SKM-1 (cell line): ENCODE measurements at regions not wholly inside any gene's neighbourhood (a gene's known extent, or its start where the extent isn't known, plus 50 kb on each side); places are given as distances from the start of the nearest gene placed in this dataset.
A peak's percentile ranks its signal among the peaks of the same experiment; 100 is the strongest.

Experiments used
- DNase-seq: peaks from one replicate; lab custom pipeline; 2025; ENCODE audit not compliant: unreplicated experiment; lab: John Stamatoyannopoulos, UW

DNA sequence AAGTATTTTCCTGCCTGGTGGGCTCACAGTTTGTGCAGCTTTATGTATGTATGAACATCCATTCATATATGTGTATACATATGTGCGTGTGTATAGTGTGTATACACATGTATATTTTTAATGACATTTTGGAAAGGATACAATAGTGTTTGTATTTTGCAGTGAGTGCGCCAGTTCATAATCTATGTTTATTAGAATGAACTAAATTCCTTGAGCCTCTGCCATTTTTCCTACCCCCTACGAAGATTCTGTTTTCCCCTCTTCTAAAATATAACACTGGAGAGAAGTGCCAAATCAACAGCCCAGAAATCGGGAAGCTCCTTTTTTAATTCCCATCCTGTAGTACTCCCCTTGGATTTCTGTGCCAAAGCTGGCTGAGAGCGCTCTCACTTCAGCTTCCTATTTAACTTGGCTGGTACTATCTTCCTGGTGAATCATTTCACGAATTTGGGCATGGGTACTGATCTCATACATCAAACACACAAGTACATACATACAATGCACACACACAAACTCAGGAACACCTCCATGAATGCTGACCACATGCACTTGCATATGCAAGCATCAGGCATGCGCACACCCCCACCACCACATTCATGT is 578.4 kb upstream of the WWC1 start:
- no peak for DNase-seq

DNA sequence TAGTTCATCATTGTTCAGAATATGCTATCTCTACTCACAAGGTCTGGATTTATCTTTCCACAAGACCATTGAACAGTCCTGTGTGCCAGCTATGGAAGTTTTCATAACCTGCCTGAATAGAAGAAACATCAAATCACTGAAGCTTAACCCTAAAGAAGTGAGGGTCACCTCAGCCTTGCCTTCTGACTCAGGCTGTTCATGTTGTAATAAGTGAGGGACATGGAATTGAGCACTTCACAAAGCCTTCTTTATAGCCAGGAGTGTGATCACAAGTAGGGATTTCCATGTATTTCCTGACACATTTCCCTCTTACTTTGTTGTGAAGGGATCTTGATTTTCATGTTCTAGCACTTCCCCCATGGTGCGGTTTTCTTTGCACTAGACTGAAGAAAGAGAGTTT is 577.5 kb upstream of the WWC1 start:
- no peak for DNase-seq

GRCh38 chr5:167716126-167716775 is 575.2 kb upstream of the WWC1 start:
- no peak for DNase-seq

DNA sequence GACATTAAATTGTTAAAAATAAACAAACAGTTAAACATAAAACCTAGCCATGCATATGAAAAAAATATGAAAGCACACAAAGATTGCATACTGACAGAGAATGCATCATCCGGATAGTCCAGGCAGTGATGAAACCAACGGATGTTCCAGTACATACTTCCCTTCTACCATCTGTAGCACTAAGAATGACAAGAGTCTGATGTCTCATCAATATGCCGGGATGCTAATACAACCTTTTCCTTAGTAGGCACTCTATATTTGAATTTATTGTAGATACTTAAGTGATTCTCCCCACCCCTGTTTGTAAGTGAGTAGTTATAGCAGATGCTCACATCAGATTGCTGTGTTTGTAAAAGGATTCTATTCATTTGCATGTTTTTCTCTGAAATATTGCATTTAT is 571.2 kb upstream of the WWC1 start:
- no peak for DNase-seq

DNA sequence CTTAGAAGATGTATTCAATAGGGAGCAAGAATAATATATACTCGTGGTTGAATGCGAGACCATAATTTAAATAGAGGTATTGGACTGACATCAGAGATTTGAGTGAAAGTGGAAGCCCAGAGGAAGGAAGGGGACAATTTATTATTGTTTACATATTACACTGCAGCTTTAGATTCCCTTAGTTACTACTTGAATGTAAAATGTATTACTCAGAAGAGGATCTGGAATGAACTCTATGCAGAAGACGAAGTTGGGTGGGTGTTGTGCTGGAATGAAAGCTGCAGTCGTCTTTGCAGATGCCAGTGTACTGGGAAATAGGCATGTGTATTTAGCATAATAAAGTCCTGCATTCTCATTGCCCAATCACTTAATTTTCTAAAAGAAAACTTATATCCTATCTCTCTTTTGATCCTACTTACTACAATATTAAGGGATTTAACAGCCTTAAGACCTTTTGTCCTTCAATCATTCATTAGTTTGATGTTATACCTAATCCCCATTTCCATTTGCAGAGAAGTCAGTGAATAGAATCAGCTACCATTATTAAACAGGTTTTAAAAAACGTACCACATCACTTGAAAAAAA is 570.7 kb upstream of the WWC1 start:
- no peak for DNase-seq

DNA sequence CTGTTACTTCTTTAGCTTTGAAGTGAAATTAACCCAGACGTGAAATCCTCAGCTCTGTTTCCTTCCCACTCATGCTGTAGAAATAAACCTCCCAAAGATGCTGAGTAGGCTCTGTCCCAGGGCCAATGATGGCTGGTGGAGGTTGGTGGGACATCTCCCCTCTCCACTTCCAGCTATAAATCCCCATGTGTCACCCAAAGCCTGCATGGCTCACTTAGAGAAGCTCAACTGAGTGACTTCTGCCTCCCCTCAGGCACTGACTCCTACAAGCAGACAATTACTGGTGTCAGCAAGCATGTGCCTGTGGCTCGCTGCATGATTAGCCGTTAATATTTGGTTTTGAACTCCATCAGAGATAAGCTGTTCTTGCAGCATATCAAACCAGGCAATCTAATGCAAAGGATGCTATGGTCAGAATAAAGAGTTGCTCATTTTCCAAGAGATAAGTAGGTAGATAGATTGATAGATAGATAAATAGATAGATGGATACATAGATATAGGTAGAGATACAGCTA is 569.5 kb upstream of the WWC1 start:
- DNase-seq: no peak

GRCh38 chr5:167723254-167723871 is 568.1 kb upstream of the WWC1 start:
- DNase-seq: peak; percentile 57

GRCh38 chr5:167725264-167725663 is 566.2 kb upstream of the WWC1 start:
- DNase-seq: no peak

GRCh38 chr5:167725741-167726140 is 565.7 kb upstream of the WWC1 start:
- DNase-seq: no peak

- DNase-seq: no peak
Observed at GRCh38 chr5:167726642-167727041, 564.8 kb upstream of the WWC1 start.

DNA sequence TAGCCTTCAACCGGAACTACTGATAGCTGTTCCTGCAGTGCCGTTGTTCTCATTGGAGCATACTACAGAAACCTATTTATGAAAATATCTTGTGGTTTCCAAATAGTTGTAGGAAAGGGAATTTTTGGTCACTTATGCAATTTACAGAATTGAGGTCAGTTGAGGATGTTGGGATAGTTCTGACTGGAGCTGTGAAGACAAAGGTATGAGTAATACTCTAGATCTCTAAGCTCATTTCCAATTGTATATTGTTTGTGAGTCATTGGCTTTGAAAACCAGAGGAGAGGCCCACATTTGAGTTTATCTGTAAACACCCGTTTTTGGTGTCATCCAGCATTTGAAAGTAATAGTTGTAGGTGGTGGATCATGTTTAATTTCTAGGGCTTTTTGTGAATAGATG is 561.3 kb upstream of the WWC1 start:
- no peak for DNase-seq

DNA sequence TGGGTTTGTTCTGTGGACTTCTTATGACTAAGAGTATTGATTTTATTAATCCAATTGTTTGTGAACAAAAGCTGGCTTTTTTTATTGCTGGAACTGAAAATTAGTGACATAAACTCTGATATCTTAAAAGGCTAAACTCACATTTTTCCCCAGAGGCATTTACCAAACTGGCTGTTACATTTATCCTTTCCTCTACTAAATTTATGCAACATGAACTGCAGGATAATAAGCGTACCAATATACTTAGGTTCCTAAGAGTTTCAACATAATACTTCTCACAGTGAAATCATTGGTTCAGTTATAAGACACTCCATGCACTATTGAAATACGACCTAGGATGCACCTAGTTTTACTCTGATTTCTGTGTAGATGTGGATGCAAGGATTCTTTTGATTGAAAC is 560.8 kb upstream of the WWC1 start:
- no peak for DNase-seq

GRCh38 chr5:167731951-167732350 is 559.5 kb upstream of the WWC1 start:
- no peak for DNase-seq

GRCh38 chr5:167732499-167732898 is 558.9 kb upstream of the WWC1 start:
- DNase-seq: no peak

GRCh38 chr5:167736992-167737391 is 554.5 kb upstream of the WWC1 start:
- DNase-seq: no peak

- no peak for DNase-seq
Observed at GRCh38 chr5:167743695-167744464, 547.6 kb upstream of the WWC1 start.

DNA sequence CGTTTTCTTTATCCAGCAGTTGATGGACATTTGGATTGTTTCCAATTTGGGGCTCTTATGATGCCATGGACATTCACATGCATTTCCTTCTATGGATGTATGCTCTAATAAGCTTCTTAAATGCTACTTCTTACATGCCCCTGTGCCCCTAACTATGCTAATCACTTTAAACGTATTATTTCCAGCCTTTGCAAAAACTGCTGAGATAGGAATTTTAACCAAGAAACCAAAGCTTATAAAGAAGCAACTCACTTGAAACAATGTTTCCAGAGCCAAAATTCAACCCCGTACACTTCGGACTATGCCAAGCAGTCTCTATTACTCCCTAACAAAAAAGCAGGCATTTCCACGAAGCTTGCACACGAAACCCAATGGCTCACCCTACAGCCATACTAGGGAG is 545.6 kb upstream of the WWC1 start:
- no peak for DNase-seq

DNA sequence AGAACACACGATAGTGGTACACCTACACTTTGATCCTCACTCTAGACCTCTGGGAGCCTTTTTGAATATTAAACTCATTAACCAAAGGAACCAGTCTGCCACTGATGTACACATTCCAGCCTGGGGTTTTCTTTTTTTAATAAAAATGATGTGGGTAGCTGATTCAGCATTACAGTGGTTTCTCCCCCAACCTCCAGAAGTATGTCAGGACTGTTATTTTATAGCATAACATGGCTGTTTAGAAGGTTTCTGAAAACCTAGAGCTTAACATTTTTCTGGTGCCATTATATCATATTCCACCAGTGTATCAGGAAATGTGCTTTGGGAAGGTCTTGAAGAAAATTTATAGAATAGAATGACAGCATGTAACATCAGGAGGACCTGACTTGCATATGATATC is 540.9 kb upstream of the WWC1 start:
- no peak for DNase-seq

GRCh38 chr5:167752936-167753335 is 538.5 kb upstream of the WWC1 start:
- DNase-seq: no peak

DNA sequence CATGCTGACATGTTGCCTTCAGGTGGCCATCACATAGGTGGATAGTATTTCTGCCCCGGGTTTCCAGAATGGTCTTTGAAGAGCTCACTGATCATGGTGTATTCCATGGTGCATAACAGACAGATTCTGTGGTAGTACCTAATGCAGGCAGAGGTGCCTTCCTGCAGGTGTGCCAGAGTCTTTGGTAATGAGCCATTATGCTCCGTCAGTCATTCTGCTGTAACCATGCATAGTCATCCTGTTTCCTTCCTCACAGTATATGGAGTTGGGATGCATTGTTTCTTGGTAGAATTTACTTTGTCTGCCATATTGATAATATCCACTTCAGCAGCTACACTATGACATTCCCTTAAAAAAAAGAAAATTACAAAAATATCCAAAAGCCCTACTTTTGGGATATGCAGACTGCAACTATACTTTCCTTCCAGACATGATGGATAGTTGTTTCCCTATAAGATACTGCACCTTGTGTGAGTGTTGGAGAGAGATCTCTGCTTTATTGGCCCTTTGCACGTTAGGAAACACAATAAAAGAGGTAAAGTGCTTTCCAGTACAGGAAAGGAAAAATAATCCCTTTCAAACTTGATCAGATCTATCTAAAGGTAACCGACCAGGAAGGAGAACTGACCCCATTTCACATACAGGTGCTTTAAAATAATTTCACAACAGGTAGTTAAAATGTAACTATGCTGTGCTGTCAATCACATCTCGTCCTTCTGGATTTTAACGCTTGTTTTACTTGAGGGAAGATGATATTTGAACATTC is 537.5 kb upstream of the WWC1 start:
- DNase-seq: no peak
